AG04450 (cell line): ENCODE measurements at regions not wholly inside any gene's neighbourhood (a gene's known extent, or its start where the extent isn't known, plus 50 kb on each side); places are given as distances from the start of the nearest gene placed in this dataset.

Experiments
- CTCF ChIA-PET: fragments of 300-600, 350-600 bp; formaldehyde crosslinking; extraction: SDS; loops from one replicate; lab custom pipeline; 2022; ENCODE audit warnings: antibody characterized with exemption, inconsistent platforms; lab: Charles Lee
- POLR2A ChIA-PET: fragments of 350-600 bp; formaldehyde crosslinking; extraction: SDS; loops from one replicate; lab custom pipeline; 2021; ENCODE audit warnings: antibody characterized with exemption, inconsistent platforms; lab: Yijun Ruan, JAX
- DNase-seq: peaks from one replicate; pipeline ENCODE4 v3.0.0-alpha.2; 2011; ENCODE audit warnings: low read depth, low spot score
- H3K27ac ChIP-seq: one replicate; pipeline ENCODE4 v1.5.1; 2012; ENCODE audit warnings: low read depth, low read length, control low read depth
- H3K27me3 ChIP-seq: one replicate; pipeline ENCODE4 v1.6.0; 2012; ENCODE audit warnings: low read length; ENCODE audit not compliant: control insufficient read depth, insufficient read depth
- H3K4me3 ChIP-seq: 2 replicates; pipeline ENCODE4 v1.5.1; 2011; ENCODE audit warnings: mild to moderate bottlenecking, low read depth, low read length, control low read depth
- H3K9me3 ChIP-seq: 2 replicates; pipeline ENCODE4 v1.5.1; 2012; ENCODE audit warnings: low read length; ENCODE audit not compliant: control insufficient read depth, insufficient read depth
- TF ChIP-seq, protein P1 (sequence below): IDR thresholded peaks from 2 replicates; pipeline ENCODE4 v1.5.1; 2011; ENCODE audit warnings: low read depth, low read length, control low read depth, inconsistent platforms

DNA sequence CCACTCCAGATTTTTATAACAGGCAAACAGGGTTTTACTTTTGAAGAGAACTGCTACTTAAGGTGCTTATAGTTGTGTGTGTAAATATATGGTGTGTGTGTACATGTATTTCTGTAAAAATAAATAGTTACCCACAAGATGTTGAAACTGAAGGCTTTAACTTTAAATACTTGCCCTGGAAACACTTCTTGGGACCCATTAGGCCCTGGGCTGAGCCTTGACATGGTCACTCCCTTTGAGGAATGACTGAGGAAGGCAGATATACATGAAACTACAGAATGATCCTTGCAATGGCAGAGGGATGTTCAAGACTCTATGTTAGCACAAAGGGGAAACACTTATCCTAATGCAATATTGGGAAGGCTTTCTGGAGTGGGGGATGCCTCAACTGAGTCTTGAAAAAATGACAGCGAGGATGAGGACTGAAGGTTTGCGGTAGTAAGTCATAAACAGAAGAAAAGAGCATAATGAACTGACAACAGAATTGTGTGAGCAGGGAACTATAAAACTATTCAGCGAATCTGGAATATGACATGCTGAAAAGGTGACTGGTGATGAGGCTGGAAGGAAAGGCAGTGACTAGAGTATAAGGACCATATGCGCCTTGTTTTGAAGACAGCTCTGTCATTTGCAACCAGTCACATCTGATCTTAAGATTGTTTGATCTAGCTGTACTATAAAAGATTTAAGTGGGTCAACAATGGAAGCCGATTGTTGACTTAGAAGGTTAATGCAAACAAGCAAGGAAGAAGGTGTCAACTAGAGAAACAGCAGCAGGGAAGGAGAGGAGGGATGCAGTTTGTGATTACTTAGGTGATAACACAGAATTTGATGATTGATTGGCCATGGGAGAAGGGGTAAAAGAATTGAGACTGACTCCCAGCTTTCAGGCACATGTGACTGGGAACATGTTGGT is 64.4 kb upstream of the COL21A1 start:
- TF ChIP-seq, protein P1, sequence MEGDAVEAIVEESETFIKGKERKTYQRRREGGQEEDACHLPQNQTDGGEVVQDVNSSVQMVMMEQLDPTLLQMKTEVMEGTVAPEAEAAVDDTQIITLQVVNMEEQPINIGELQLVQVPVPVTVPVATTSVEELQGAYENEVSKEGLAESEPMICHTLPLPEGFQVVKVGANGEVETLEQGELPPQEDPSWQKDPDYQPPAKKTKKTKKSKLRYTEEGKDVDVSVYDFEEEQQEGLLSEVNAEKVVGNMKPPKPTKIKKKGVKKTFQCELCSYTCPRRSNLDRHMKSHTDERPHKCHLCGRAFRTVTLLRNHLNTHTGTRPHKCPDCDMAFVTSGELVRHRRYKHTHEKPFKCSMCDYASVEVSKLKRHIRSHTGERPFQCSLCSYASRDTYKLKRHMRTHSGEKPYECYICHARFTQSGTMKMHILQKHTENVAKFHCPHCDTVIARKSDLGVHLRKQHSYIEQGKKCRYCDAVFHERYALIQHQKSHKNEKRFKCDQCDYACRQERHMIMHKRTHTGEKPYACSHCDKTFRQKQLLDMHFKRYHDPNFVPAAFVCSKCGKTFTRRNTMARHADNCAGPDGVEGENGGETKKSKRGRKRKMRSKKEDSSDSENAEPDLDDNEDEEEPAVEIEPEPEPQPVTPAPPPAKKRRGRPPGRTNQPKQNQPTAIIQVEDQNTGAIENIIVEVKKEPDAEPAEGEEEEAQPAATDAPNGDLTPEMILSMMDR = no peak
- ChIA-PET POLR2A (no interaction called here), CTCF (interaction anchor here (0.7 to 2.2 kb wide), 4 partner anchors 15 to 288 kb away, joined by 3 to 9 read pairs (median 5); no protein-coding TSS in a partner anchor)
- no peaks in the 10 kb centered on the region for H3K9me3 ChIP-seq
- H3K27me3 ChIP-seq = no peaks in the 10 kb centered on the region
- H3K27ac ChIP-seq = no peak overlapping the region
- H3K4me3 ChIP-seq = no peak overlapping the region
- DNase-seq = no peak

DNA sequence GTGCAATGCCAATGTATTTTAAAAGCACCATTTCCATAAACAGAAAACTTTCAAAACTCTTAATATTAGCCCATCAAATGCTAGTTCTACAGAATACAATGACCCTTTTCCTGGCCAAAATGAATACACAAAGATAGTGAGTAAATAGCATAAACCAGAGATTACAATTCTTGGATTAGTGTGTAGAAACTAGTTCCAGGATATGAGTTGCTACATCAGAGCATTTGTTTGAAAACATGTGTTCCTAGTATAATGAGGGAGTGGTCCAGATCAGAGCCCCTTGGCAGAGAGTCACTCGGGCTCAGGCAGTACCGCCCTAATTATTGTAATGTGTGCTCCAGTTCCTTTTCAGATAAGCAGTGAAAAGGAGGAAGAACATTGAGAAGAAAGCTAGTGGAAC is 63.7 kb upstream of the COL21A1 start:
- DNase-seq = no peak
- Histone ChIP-seq H3K4me3 (no peak overlapping the region), H3K27ac (no peak overlapping the region), H3K27me3 (no peaks in the 10 kb centered on the region), H3K9me3 (no peaks in the 10 kb centered on the region)
- POLR2A ChIA-PET = no interaction called here
- TF ChIP-seq, protein P1 = no peak
- CTCF ChIA-PET = interaction anchor here (2.2 kb wide), 1 partner anchor 284 kb away, joined by 9 read pairs; no protein-coding TSS in a partner anchor

DNA sequence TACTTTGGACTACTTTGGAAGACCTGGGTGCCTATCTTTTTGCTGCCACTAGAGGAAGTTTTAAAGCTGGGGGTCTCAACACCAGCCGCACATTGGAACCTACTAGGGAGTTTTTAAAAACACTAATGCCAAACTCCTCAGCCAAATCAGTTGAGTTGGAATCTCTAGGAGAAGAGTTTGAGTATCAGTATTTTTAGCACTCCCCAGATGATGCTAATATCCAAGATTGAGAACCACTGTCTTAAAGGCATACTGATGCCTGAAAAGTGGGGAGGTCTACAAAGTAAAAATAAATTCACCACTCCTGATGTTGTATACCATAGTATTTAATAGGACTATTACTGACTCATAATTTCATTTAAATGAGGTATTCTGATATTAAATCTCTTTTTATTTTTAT is 62.9 kb upstream of the COL21A1 start:
- Histone ChIP-seq H3K9me3 (no peaks in the 10 kb centered on the region), H3K27me3 (no peaks in the 10 kb centered on the region), H3K27ac (no peak overlapping the region), H3K4me3 (no peak overlapping the region)
- CTCF ChIA-PET = interaction anchor here (0.6 kb wide), 1 partner anchor 285 kb away, joined by 4 read pairs; no protein-coding TSS in a partner anchor
- no peak for DNase-seq
- TF ChIP-seq, protein P1 = no peak
- POLR2A ChIA-PET = no interaction called here

DNA sequence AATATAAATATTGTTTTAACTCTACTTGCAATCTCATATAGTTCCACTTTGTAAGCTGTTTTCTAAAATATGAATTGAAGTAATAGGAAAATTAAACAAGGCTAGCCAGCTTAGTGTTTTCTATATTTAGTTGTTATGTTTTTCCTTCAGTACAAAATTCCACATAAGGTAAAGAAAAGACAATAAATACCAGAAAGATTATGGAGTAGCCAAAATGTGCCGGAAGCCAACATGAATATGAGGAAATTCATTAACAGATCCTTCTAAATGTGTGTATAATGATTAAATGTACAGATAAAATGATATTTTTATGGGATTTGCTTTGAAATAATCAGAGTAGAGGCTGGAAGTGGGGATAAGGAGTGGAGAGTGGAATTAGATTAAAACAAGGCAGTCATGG is 52.5 kb upstream of the COL21A1 start:
- Histone ChIP-seq H3K27me3 (no peaks in the 10 kb centered on the region), H3K4me3 (no peak overlapping the region), H3K27ac (no peak overlapping the region), H3K9me3 (no peaks in the 10 kb centered on the region)
- ChIA-PET POLR2A (no interaction called here), CTCF (interaction anchor here (0.6 to 1.5 kb wide), 2 partner anchors 9 kb away, joined by 3 to 4 read pairs; no protein-coding TSS in a partner anchor)
- TF ChIP-seq, protein P1 = no peak
- no peak for DNase-seq
